LoVo (cell line): ENCODE measurements at regions not wholly inside any gene's neighbourhood (a gene's known extent, or its start where the extent isn't known, plus 50 kb on each side); places are given as distances from the start of the nearest gene placed in this dataset.
"Not testable (repeated sequence)": the region's sequence is repeated elsewhere in the genome, so short reads cannot be mapped to it uniquely, and the experiment has no call there.

Source experiments
- DNase-seq: peaks from one replicate; pipeline ENCODE4 v3.0.0-alpha.2; 2016; ENCODE audit warnings: low spot score

DNA sequence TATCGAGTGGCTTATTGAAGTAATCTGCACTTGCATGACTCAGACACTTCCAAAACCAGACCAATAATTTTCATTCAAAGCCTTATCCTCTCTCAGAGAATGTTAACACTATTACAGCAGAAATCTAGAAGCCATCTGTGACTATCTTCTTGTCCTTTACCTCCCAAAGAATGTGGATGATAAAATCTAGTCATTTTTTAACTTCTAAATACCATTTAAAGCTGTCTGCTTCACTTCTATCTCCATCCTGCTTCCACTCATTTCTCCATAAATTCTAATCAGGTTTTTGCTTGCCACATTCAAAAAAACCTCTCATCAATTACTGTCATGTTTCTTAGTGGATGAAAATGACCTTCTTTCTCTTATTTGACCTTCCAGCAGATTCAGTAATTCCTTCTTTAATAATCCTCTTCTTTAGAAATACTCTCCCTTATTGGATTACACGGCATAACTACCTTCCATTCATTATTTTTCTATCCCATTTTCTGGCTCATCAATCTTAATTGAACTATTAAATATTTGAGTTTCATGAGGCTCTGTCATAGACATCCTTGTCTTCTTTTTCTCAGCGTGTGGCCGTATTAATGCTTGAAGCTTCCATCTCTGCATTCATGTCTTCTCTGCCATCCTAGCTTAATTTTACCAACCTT is 1999.4 kb downstream of the MRPL39 start:
- DNase-seq: no peak

DNA sequence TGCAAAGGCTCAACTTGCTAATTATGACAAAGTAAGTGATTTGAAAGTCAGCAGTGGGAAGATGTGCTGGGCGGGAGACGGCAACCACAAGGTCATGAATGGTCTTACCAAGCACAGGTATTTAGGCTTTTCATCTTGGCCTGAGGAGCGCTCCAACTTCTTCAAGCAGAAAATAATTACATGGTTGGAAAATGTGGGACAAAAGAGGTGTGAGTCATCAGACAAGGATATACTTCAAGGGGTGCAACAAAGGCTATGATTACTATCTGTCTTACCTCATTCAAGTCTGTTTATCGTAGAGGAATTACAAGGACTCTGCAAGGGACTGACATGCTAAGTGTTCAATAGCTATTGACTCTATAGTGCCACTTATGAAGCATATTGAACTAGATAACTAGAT is 2005.7 kb downstream of the MRPL39 start:
- no peak for DNase-seq

DNA sequence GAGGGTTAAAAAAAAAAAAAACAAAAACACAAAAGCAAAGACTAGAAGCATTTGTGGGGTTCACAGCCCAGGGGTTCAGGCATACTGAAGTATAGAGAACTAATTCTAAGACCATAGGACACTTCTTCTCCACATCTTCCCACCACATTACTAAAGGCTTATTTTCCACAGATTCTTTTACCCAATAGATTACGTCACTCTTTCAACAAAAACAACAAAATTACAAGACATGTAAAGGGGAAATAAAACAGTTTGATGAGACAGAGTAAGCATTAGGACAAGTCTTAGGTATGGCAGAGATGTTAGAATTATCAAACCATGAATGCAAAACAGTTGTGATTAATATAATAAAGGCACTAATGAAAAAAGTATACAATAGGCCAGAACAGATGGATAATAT is 2013.7 kb downstream of the MRPL39 start:
- DNase-seq: no peak

DNA sequence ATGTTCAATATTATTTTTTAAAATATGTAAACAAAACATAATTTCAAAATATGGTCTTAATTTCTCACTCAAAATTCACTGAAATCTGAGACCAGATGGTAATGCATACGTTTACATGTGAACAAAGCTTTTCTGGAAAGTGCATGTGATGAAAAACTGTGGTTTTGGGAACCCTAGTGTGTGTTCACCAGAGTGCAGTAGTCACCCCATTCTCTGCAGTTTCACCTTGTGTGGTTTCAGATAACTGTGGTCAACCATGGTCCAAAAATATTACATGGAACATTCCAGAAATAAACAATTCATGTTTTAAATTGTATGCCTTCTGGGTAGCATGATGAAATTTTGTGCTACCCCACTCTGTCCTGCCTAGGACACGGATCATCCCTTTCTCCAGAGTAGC is 2021.9 kb downstream of the MRPL39 start:
- no peak for DNase-seq

DNA sequence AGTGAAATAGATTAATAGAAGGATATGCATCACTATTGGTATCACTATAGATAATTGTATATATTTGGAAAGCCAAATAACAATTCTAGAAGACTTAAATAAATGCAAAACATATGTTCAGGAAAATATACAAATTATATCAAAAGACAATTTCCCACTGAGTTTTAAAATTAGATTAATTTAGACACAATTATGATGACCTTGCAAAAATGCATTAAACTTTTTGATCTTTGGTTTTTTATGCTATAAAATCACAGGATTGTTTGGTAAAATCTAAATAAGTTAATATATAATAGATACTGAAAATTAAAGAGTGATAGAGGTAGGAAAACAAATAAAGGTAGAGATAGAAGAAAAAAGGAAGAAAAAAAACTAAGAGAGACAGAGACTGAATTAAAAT is 2027.7 kb downstream of the MRPL39 start:
- DNase-seq: no peak

DNA sequence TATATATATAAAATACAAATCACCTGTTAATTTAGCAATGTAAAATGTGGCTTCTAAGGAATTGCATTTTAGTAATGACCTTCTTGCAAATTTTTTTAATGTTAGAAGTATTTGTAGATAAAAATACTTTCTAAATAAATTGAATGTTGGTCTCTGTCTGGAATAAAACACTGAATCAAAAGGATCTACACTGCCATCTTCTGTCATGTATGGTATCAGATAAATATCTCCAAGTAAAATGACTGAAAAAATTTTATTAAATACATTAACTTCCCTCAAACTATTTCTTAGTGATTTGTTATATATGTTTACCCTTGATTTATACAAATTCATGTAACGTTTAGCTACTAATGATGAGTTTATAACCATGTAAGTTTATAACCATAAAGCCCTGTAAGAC is 2029.3 kb downstream of the MRPL39 start:
- DNase-seq: no peak

DNA sequence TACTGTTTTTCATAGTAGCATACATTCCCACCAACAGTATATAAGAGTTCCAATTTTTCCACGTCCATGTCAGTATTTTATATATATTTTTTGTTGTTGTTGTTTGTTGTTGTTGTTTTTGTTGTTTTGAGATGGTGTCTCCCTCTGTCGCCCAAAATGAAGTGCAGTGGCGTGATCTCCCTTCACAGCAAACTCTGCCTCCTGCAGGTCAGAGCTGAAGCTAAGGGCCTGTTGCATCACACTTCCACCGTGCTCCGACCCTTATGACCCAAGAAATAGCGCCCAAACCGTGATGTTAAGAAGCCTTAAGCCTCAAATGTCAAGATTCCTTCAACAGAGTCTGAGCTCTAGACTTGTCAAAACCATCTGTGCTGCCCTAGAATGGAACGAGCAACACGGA is 2032.3 kb downstream of the MRPL39 start:
- no peak for DNase-seq

DNA sequence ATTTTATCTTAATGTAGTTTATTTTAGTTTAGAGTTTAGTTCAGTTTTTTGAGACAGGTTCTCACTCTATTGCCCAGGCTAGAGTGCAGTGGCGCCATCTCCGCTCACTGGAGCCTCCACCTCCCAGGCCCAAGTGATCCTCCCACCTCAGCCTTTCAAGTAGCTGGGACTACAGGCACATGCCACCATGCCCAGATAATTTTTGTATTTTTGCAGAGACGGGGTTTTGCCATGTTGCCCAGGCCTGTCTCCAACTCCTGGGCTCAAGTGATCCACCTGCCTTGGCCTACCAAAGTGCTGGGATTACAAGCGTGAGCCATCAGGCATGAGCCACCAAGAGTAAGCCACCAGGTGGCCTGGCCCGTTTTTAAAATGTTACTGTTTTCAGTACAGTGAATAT is 2058.4 kb downstream of the MRPL39 start:
- not testable (repeated sequence) for DNase-seq

DNA sequence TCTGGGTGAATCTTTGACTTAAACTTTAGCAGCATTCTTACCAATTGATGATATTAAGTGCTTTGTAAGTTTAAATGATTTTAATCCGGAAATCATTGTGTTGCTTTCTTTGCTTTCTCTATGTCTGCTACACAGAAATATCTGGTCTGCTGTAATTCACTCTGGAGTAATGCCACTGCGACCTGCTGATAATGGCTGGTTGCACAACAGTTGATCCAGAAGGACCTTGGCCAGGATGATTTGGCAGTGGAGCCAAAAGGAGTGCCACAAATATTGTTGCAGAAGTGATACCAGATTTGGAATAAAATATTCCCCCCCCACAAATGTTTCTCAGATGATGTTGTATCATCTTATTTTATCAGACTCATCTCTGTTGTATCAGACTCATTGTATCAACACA is 2063.9 kb downstream of the MRPL39 start:
- no peak for DNase-seq

DNA sequence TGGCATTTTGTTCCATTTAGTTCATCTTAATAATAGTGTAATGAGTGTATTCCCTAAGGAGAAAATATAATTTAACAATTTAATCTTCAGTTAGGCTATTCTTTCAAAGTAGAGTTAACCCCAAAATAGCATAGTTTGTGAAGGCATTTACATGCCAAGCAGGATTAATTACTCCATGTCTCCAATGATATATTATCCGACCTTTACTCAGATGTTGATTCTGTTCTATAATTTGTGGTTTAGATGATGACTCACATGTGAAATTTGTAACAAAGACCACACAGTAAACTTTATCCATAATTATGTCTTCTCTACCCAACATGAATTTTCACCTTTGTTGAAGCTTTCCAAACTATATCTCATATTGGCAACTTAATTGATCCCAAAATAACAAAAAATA is 2065.2 kb downstream of the MRPL39 start:
- DNase-seq: no peak

DNA sequence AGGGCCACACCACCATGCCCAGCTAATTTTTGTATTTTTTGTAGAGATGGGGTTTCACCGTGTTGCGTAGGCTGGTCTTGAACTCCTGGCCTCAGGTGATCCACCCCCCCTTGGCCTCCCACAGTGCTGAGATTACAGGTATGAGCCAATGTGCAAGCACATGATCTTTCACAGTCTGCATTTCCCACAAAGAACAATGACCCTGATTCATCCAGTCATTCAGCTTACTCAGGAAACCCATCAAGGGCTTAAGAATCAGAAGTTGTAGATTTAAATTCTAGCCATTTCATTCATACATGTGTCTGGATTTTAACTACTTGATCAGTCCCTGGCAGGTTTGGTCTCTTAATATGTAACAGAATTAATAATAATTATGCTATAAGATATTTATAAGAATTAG is 2065.7 kb downstream of the MRPL39 start:
- no peak for DNase-seq

DNA sequence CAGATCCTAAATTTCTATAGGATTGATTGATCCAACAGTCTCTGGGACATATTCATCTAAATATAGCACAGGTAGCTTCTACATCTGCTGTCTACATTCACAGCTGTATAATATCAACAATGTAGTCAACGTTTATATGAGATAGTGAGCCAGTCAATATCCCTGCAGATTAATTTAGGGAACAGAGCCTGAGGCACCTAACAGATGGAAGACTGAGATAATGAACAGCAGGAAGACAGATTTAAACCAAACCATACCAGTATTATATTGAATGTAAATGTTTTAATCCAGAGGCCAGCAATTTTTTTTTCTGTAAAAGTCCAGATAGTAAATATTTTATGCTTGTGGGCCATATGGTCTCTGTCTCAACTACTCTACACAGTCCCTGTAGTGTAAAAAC is 2072.4 kb downstream of the MRPL39 start:
- DNase-seq: no peak

DNA sequence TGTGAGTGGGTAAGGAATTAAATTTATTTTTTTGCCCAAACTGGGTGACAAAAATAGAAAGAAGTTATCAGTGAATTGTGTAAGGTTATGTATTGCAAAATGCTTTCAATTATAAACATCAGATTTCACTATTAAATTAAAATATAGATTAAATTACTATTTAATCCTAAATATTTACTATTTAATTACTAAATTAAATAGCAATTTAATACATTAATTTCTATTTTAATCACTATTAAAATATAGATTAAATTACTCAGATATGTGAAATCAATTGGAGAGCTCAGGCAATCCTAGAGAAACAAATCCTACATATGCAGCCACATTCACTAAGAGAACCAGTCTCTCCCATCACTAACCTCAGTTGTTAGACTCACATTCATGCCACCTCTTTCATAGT is 2075.8 kb downstream of the MRPL39 start:
- no peak for DNase-seq

DNA sequence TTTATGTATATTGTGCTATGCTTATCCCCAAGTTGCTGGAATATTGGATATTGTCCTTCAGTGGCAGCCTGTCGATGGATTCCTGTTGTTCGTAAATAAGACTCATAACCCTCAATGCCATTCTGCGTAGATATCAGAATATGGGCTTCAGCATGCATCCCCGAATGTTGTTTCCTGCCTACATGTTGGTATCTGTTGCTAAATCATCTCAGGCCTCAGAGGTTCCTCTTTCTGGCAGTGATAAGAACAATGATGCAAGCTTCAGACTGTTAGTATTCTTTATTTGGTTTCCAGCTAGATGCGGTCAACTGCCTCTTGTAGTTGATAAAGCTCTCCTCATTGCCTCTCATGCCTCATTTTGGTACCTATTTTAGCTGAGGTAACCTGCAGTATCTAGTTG is 2082.6 kb downstream of the MRPL39 start:
- DNase-seq: no peak

DNA sequence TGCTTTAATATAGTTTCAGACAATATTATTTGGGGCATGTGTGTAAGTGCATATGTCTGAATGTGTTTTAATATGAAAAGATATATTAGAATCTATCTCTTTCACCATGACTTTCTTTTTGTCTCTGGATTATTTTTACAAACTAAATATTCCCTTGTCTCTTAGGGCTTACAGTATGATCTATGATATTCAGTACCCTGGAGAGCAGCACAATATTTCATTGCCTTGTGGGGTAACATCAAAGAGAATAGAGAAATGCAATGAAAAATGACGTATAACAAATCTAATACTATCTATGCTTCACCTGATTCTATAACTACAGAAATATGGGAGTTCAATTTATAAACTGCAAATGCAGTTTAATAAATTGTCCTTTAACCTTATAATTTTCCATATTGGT is 2084.5 kb downstream of the MRPL39 start:
- no peak for DNase-seq

DNA sequence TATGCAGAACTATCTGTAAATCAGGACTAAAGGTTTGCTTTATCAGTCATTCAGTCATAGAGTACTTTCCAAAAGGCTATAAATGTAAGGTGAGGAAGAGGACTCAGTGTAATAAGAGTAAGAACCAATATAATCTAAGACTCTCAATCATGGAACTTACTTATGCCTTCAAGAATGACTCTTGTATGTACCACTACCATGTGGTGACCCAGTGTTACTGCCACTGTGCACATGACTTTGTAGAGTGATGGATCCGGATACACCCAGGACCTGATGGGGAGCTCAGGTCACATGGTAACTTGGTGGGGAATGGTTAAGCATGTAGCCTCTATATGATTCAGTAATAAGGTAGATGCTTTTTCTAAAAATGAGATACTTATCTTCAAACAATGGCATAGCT is 2099.8 kb downstream of the MRPL39 start:
- no peak for DNase-seq

DNA sequence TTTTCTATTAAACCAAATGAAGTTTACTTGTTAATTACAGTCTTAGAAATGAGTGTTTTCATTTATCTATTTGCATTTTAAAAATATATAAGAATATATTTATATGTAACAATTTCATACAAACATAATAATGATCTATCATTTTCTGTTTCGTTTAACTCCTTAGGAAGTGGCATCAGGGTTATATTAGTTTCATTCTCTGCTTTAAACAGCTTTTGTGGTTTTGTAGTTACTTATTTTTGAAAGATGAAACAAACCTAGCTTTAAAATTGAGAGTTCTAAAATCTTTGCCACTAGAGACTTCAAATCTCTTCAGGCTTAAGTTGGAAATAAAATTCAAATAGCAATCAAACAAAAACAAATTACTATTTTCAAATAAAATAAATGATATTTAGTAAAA is 2110.6 kb downstream of the MRPL39 start:
- no peak for DNase-seq

DNA sequence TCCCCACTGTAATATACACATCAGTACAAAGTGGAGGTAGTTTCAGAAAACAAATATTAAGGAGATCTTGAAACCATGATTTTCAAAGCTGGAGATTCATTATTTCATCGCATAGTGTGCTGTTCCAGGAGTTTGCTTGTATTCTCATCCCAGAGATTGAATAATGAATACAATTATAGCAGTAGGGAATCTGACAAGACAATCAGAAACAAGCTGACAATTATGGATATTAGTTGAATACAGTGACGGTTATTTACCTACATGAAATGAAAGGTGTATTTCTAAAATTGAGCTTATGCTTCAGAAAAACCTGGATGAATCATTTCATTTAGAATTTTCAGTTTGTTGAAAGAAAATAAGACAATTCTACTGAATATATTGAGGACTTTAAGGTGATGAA is 2119.0 kb downstream of the MRPL39 start:
- DNase-seq: no peak

DNA sequence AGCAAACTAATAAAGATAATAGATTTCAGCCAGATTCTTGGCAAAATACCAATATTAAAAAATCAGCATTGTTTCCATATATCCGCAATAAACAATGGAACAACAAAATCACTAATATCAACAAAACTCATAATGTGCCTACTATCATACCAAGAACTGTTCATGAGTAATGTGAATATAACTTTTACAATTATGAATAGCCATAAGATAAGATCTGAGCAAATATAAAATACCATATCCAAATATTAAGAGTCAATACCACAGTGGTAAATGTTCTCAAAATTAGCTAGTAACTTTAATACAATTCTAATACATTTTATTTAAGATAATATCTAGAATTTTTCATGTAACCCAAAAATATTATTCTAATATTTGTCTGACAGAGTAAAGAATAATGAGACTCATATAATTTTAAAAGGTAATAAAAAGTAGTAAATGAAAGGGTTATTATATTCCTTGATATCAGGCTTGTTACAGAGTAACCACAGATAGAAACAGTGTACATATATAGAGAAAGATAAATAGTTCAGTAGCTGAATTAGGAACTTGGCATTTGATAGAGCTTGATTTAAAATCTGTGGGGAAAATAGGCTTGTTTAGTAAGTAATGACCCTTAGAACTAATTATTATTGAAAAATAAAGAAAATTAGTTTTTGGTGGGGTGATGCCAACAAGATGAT is 2126.6 kb downstream of the MRPL39 start:
- no peak for DNase-seq

DNA sequence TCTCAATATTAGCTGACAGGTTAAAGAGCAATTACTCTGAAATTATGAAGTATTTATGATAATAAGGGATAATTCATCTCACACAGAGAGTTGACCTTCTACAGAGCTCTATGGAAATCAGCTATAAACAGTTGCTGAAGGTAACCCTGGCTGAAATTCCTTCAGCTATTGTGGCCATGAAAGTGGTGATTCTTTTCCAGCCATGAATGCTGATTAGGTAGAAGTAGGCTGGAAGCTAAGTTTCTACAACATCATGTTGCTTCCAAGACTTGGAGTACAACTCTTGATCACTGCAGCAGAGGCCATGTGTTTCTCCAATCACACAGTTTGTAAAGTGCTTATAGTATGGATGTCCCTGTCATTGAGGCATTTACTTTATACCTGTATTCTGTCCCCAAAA is 2128.9 kb downstream of the MRPL39 start:
- DNase-seq: no peak

DNA sequence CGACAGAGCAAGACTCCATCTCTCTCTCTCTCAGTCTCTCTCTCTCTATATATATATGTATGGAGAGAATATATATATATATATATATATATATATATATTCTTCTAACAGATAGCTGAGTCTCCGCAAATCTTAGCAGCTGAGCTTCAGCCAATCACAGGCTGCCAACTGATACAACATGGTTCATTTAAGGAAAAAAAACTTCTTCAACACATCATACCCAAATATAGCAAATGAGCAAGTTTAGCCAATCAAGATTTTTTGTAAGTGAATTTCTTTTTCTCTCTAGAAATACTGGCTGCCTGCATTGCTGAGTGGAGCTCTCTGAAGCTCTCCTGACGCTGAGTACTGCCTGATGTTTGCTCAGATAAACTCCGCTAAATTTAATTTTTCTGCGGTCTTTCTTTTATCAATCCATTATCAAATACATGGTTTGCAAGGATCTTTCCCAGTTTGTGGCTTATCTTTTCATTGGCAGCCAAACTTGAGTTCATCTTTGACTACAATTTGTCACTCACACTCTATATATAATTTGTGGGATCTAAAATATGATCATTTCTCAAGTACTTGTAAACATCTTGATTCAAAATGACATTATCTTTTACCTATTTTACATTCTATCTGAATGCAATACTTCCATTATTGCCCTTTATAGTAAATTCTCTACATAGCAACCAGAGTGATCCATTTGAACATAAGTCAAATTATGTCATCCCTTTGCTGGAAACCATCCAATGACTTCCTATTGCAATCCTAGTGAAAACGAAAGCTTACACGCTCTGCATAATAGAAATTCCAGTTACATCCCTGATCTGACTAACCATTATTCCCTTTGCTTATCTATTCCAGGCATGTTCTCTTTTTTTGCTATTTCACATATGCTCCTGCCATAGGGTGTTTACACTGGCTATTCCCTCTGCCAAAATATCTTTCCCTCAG is 2131.7 kb downstream of the MRPL39 start:
- DNase-seq: no peak

DNA sequence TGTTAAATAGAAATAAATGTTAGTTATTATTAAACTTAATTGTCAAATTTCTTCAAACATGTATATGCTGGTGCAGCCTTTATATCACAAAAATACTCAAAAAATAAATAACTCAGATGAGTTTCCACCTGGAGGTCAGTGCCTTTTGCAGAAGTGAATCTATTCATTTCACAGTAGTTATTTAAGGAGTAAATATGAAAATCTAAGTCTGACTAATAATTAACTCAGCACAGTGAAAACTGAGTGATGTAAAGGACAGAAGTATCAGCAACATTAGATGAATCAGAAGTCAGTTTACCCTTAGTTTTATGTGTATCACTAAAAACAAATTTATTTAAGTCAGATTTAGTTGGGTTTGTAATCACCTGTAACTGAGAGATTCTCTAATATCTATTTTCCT is 2135.4 kb downstream of the MRPL39 start:
- no peak for DNase-seq

DNA sequence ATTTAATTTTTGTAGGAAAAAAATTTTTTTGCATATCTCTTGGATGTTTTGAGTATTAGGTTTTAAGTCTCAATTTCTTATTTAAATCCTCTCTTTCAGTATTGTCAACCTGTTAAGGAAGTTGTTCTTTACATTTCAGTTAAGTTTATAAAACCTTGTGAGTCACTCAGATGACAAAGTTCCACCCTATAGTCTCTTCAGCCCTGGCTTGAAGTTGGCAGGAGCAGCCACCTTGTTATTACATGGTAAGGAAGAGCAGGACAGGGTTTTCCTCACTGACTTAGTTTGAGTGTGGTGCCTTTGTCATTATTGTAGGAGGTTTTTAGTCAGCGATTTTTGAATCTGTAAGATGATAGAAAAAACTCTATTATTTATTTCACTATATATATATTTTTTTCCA is 2143.9 kb downstream of the MRPL39 start:
- DNase-seq: no peak
